Small intestine (tissue), 7 donors: ENCODE measurements at regions not wholly inside any gene's neighbourhood (a gene's known extent, or its start where the extent isn't known, plus 50 kb on each side); places are given as distances from the start of the nearest gene placed in this dataset.
"Not testable (repeated sequence)": the region's sequence is repeated elsewhere in the genome, so short reads cannot be mapped to it uniquely, and the experiment has no call there.

Experiments used
- DNase-seq, 2 donors: peaks; one replicate each; pipeline versions ENCODE4 v3.0.0 to v3.0.0-alpha.2; 2013
- FAIRE-seq: peaks from 2 replicates; lab custom pipeline; 2012; peaks lifted over from hg19 to GRCh38; lab: Jason Lieb, UNC
- H3K27ac ChIP-seq, 3 donors: one replicate each; pipeline ENCODE4 v1.5.1; 2013; ENCODE audit warnings: low read length in 2 of 3, mild to moderate bottlenecking in 2 of 3, control low read depth in 1 of 3, inconsistent platforms in 1 of 3, low read depth in 1 of 3, moderate library complexity in 1 of 3
- H3K27me3 ChIP-seq, 3 donors: one replicate each; pipeline ENCODE4 v1.6.1; 2013; ENCODE audit warnings: low read length in 3 of 3, inconsistent platforms in 1 of 3; ENCODE audit not compliant: control insufficient read depth in 3 of 3, insufficient read depth in 3 of 3
- H3K36me3 ChIP-seq, 3 donors: one replicate each; pipeline ENCODE4 v1.6.1; 2013; ENCODE audit warnings: low read length in 3 of 3, inconsistent platforms in 1 of 3, low read depth in 1 of 3, mild to moderate bottlenecking in 1 of 3, moderate library complexity in 1 of 3; ENCODE audit not compliant: control insufficient read depth in 3 of 3, insufficient read depth in 2 of 3
- H3K4me1 ChIP-seq, 3 donors: one replicate each; pipeline ENCODE4 v1.6.1; 2013; ENCODE audit warnings: low read length in 2 of 3, inconsistent platforms in 1 of 3, low read depth in 1 of 3, mild to moderate bottlenecking in 1 of 3, moderate library complexity in 1 of 3; ENCODE audit not compliant: control insufficient read depth in 3 of 3, insufficient read depth in 2 of 3
- H3K4me3 ChIP-seq, 3 donors: one replicate each; pipeline ENCODE4 v1.5.1; 2013; ENCODE audit warnings: low read length in 3 of 3, control low read depth in 1 of 3, inconsistent platforms in 1 of 3, low read depth in 1 of 3, mild to moderate bottlenecking in 1 of 3, moderate library complexity in 1 of 3
- H3K9me3 ChIP-seq, 2 donors: one replicate each; pipeline ENCODE4 v1.6.1; 2013; ENCODE audit warnings: low read depth in 1 of 2, low read length in 1 of 2; ENCODE audit not compliant: control insufficient read depth in 2 of 2, insufficient read depth in 1 of 2
- WGBS, 3 donors: extraction: QIAGEN DNeasy Blood & Tissue Kit; methylation state at CpG; one replicate each; pipeline ENCODE4 v1.1.7; 2013; 5-methylcytosine and 5-hydroxymethylcytosine counted together
- donor health status: healthy with polysubstance abuse.
- donor health status: control.
- donor health status: control.
- donor health status: Bipolar disorder and iron deficiency.
- donor health status: healthy.

DNA sequence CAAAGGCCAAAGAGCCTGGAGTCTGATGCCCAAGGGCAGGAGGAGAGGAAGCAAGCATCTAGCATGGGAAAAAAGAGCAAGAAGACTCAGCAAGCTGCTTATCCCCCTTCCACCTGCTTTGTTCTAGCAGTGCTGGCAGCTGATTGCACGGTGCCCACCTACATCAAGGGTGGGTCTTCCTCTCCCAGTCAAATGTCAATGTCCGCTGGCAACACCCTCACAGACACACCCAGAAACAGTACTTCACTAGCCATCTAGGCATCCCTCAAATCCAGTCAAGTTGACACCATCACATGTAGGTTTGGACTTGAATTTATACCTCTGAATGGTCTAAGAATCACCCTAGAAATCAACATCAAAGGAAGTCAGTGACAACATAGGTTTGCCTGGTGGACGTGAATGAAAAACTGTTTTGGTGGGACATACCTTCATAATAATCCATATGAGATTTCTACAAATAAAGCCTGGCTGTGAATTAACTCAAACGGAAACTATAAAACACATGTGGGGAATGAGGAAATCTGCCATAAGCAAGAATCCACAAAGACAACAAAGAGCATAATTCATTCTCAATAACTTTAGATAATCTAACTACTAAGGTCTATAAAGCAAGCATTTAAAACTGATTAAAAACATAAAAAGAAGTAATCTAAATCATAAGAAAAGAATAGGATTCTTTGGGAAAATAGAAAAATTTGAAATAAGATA is 185.8 kb upstream of the JADE1 start:
- H3K4me1 ChIP-seq, result no peaks in the 10 kb centered on the region
- no peaks in the 10 kb centered on the region for H3K36me3 ChIP-seq
- WGBS, 3 donors, result 80 to 90% (median 83%) methylated on average over 4 of the region's 4 CpGs
- peaks cover 0 to 3% of the 10 kb centered on the region in 2 donors for H3K9me3 ChIP-seq
- no peak overlapping the region for H3K27ac ChIP-seq
- no peak for FAIRE-seq
- H3K27me3 ChIP-seq, result no peaks in the 10 kb centered on the region
- H3K4me3 ChIP-seq, result no peak overlapping the region
- no peak for DNase-seq

DNA sequence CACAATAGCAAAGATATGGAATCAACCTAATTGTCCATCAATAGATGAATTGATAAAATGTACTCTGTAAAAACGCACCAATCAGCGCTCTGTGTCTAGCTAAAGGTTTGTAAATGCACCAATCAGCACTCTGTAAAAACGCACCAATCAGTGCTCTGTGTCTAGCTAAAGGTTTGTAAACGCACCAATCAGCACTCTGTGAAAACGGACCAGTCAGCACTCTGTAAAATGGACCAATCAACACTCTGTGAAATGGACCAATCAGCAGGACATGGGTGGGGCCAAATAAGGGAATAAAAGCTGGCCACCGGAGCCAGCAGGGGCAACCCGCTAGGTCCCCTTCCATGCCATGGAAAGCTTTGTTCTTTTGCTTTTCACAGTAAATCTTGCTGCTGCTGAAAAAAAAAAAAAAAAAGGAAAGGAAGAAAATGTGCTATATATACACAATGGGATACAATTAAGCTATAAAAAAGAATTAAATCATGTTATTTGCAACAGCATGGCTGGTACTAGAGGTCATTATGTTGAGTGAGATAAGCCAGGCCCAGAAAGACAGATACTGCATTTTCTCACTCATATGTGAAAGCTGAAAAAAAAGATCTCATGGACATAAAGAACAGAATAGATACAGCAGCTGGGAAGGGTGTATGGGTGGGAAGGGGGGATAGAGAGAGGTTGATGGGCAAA is 189.1 kb upstream of the JADE1 start:
- H3K27ac ChIP-seq, H3K4me1 ChIP-seq, H3K9me3 ChIP-seq, FAIRE-seq, H3K27me3 ChIP-seq, H3K4me3 ChIP-seq, H3K36me3 ChIP-seq, DNase-seq: not testable (repeated sequence)
- WGBS, 3 donors, result 79 to 94% (median 93%) methylated on average over 7 of the region's 7 CpGs

DNA sequence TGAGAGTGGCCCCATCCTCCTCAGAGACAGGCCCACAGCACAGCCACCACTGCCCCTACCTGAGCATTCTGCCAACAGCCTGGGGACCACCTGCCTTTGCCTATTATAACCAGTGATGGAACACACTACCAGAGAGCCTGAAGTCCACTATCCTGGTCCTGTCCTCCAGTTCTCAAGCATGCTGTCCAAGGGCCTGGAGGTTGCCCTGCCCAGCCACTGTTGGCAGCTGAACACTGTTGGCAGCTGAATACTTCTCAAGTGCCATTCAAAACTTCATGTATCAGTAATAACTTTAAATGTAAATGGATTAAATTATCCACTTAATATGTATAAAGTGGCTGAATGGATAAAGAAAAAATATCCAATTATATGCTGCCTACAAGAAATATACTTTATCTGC is 194.3 kb upstream of the JADE1 start:
- FAIRE-seq, result no peak

DNA sequence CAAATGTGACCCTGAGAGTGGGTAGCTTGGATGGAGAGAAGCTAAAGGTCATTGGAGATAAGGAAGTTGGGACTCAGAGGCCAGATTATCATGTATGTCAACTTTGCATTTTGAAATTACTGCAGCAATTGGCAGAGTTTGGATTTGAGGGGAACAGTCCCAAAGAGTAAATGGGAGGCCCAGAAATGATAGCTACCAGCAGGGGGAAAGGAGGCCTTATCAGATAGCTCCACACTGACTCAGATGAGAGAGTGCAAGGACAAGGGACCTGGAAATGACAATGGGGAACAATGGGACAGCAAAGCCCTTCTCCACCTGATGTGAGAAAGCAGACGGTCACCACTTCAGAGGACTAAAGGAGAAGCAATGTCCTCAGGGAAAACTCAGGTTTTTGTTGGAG is 201.5 kb upstream of the JADE1 start:
- 84 to 100% (median 93%) methylated on average over 1 of the region's 1 CpG for WGBS, 3 donors
- no peaks in the 10 kb centered on the region for H3K36me3 ChIP-seq
- no peak overlapping the region for H3K4me3 ChIP-seq
- no peaks in the 10 kb centered on the region for H3K9me3 ChIP-seq
- H3K27me3 ChIP-seq, result no peaks in the 10 kb centered on the region
- no peak for FAIRE-seq
- H3K27ac ChIP-seq, result no peak overlapping the region
- no peak for DNase-seq
- H3K4me1 ChIP-seq, result no peaks in the 10 kb centered on the region

More for the DNA sequence above, 194.3 kb upstream of the JADE1 start:
- Histone ChIP-seq H3K27ac (no peak overlapping the region), H3K27me3 (no peaks in the 10 kb centered on the region), H3K9me3 (peaks cover 0 to 2% of the 10 kb centered on the region in 2 donors), H3K4me3 (no peak overlapping the region), H3K4me1 (no peaks in the 10 kb centered on the region), H3K36me3 (no peaks in the 10 kb centered on the region)
- no peak for DNase-seq

DNA sequence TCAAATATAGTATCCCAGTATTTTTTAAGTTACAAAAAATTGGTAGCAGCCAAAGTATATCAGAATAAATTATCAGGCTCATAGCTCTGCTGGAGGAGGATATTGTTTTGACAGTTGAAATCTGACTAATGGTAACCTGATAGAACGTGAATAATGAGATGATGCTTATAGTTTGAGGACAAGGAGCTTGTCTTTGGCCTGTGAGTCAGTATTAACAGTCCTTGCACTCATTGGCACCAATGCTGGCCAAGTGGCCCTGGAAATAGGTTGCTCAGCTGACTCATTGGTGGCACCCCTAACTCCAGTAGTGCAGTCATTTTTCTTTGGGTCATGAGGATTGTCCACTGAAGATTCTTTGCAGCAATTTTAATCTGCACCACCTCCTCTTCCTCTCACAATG is 203.3 kb upstream of the JADE1 start:
- 58 to 70% (median 69%) methylated on average over 1 of the region's 1 CpG for WGBS, 3 donors
- FAIRE-seq (no peak), DNase-seq (no peak)

DNA sequence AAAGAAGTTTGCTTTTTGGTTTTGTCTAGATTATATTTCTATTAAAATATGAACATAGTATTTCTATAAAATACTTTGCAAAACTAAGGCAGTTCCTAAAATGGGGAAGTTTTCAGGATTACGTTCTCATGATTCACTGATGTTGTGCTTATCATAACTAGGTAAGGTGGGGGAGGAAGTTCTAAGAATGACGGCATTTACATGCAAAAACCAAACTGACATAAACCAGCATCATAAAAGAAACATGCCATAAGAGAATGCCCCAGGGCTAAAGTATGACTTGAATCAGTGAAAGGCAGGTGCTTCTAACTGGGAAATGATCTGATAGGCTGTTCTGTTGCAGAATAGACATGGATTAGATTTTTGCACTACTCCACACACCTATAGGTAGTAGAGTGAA is 204.7 kb upstream of the JADE1 start:
- WGBS, 3 donors, result 22 to 53% (median 45%) methylated on average over 2 of the region's 2 CpGs
- H3K4me3 ChIP-seq, result no peak overlapping the region
- H3K27ac ChIP-seq, result no peak overlapping the region
- DNase-seq (peak in 1 of 2 donors; percentile 38), FAIRE-seq (no peak)
- H3K27me3 ChIP-seq, result no peaks in the 10 kb centered on the region
- H3K4me1 ChIP-seq, result peaks cover 7 to 22% (median 14%) of the 10 kb centered on the region in 3 donors
- no peaks in the 10 kb centered on the region for H3K36me3 ChIP-seq
- H3K9me3 ChIP-seq, result no peaks in the 10 kb centered on the region

More for the DNA sequence above, 203.3 kb upstream of the JADE1 start:
- Histone ChIP-seq H3K36me3 (no peaks in the 10 kb centered on the region), H3K9me3 (no peaks in the 10 kb centered on the region), H3K4me3 (no peak overlapping the region), H3K27ac (no peak overlapping the region), H3K4me1 (peaks cover 2 to 10% (median 10%) of the 10 kb centered on the region in 3 donors), H3K27me3 (no peaks in the 10 kb centered on the region)

DNA sequence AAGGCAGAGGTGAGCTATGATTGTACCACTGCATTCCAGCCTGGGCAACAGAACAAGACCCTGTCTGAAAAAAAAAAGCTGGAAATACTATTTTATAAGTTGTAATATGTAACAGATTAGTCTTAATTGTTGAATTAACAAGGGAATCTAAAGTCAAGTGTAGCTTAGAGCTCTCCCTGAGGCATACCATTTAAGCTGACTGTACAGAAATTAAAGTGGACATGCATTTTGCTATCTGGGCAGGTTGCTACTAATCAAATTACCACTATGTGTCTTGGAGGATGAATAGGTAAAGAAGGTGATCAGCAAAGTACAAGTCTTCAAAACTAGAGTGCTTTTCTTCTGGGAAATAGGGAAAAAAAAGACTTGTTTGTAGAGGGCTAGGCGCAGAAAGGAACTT is 205.3 kb upstream of the JADE1 start:
- Histone ChIP-seq H3K27ac (no peak overlapping the region), H3K36me3 (no peaks in the 10 kb centered on the region), H3K9me3 (no peaks in the 10 kb centered on the region), H3K27me3 (no peaks in the 10 kb centered on the region), H3K4me1 (peaks cover 7 to 28% (median 14%) of the 10 kb centered on the region in 3 donors), H3K4me3 (no peak overlapping the region)
- DNase-seq (no peak), FAIRE-seq (no peak)
- 86 to 95% (median 94%) methylated on average over 1 of the region's 1 CpG for WGBS, 3 donors

DNA sequence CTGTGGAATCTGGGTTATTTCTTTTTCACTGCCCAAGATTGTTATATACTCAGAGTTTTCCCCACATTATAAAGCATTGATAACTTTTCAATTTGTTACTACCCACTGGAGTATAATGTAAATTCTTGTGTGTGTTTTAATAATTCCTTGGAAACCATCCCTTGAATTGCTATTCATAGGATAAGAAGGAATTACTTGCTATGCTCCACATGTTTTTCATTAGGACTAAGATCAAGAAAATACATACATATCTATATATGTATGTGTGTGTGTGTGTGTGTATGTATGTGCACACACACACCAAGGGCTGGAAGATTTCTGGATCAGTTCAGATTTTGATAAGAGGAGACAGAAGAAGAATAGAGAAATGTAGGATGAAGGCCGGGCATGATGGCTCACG is 206.4 kb upstream of the JADE1 start:
- peaks cover 7 to 28% (median 14%) of the 10 kb centered on the region in 3 donors for H3K4me1 ChIP-seq
- H3K27me3 ChIP-seq, result no peaks in the 10 kb centered on the region
- 88 to 100% (median 96%) methylated on average over 2 of the region's 2 CpGs for WGBS, 3 donors
- H3K27ac ChIP-seq, result no peak overlapping the region
- no peaks in the 10 kb centered on the region for H3K9me3 ChIP-seq
- H3K4me3 ChIP-seq, result no peak overlapping the region
- DNase-seq (no peak), FAIRE-seq (no peak)
- no peaks in the 10 kb centered on the region for H3K36me3 ChIP-seq
